Heart right ventricle (tissue), 16 donors: ENCODE measurements at regions not wholly inside any gene's neighbourhood (a gene's known extent, or its start where the extent isn't known, plus 50 kb on each side); places are given as distances from the start of the nearest gene placed in this dataset.

Experiments
- ATAC-seq, 8 donors: fragments of 200-7000 bp; cut with Tn5 transposase; one replicate each; pipeline ENCODE4 v1.9.1; 2020; ENCODE audit warnings: mild to moderate bottlenecking in 8 of 8, moderate library complexity in 8 of 8, moderate number of reproducible peaks in 1 of 8
- DNase-seq, 2 donors: peaks; one replicate each; pipeline ENCODE4 v3.0.0-alpha.2; 2020
- H3K27ac ChIP-seq, 10 donors: fragments of 200-600 bp; sonication (generic) in 2 of 10; one replicate each; pipeline versions ENCODE4 v1.5.0 to v1.8.0; 2020 to 2022; ENCODE audit warnings: mild to moderate bottlenecking in 3 of 10
- H3K27me3 ChIP-seq, 7 donors: fragments of 200-600 bp; one replicate each; pipeline ENCODE4 v1.8.0; 2021 to 2022; ENCODE audit warnings: mild to moderate bottlenecking in 2 of 7
- H3K36me3 ChIP-seq, 9 donors: fragments of 200-600 bp; sonication (generic) in 1 of 9; one replicate each; pipeline versions ENCODE4 v1.5.0 to v1.8.0; 2020 to 2022; ENCODE audit warnings: mild to moderate bottlenecking in 2 of 9
- H3K4me1 ChIP-seq, 9 donors: fragments of 200-600 bp; sonication (generic) in 1 of 9; one replicate each; pipeline versions ENCODE4 v1.5.0 to v1.8.0; 2020 to 2022; ENCODE audit warnings: mild to moderate bottlenecking in 4 of 9
- H3K4me3 ChIP-seq, 10 donors: fragments of 200-600 bp; sonication (generic) in 2 of 10; one replicate each; pipeline versions ENCODE4 v1.5.0 to v1.8.0; 2020 to 2022; ENCODE audit warnings: mild to moderate bottlenecking in 7 of 10, moderate library complexity in 2 of 10
- H3K9me3 ChIP-seq, 11 donors: fragments of 200-600 bp in 10 of 11; sonication (generic) in 2 of 11; one replicate each; pipeline versions ENCODE4 v1.5.0 to v1.8.0; 2013 to 2022; ENCODE audit warnings: mild to moderate bottlenecking in 2 of 11, control low read depth in 1 of 11, moderate library complexity in 1 of 11
- WGBS, 2 donors: extraction: QIAGEN DNeasy Blood & Tissue Kit; methylation state at CpG; one replicate each; pipeline ENCODE4 v1.1.7; 2013; ENCODE audit warnings: inconsistent platforms in 1 of 2; 5-methylcytosine and 5-hydroxymethylcytosine counted together
- intact Hi-C, 10 donors: fragments of 100-400 bp; cut with DNase I; formaldehyde crosslinking; loops; one replicate each; pipeline versions ENCODE4 v1.11.1 to v1.14.2; 2022
- TF ChIP-seq, protein P1 (sequence below), 9 donors: fragments of 200-600 bp; sonication (generic) in 2 of 9; IDR thresholded peaks; one replicate each; pipeline versions ENCODE4 v1.5.0 to v1.8.0; 2021 to 2022; ENCODE audit warnings: antibody characterized with exemption in 9 of 9, mild to moderate bottlenecking in 5 of 9, moderate library complexity in 1 of 9
- donor health status: Arrhythmogenic right ventricular cardiomyopathy.
- donor health status: ischemic (EF 13 %, LVEDD 7.1; RV severe dilation, severe dysfunction).
- donor health status: healthy with polysubstance abuse.
- donor health status: DM: no; HTN: yes; CAD: no.
- donor health status: DM: no; HTN: no; CAD: no.
- donor health status: ischemic (EF 25% LVEDD 6.9; RV normal size, moderate dysfunction).
- donor health status: ischemic (EF 25% LVEDD 5.7; RV mildly dilated, moderate dysfunction).
- donor health status: healthy.
- donor health status: DM: yes; HTN: yes; CAD: no.
- donor health status: Ischemic cardiomyopathy.
- donor health status: ischemic (EF 35%, LVEDD 5.7; RV mildly dilated, moderate dysfunction).
- donor health status: nonischemic (EF 11% LVEDD 7.7; RV severe dilation, severe dysfunction).
- donor health status: DM: yes; HTN: yes; CAD: no.
- donor health status: PGD.
- donor health status: ischemic (EF 29% LVEDD 5.4; RV normal size, mild dysfunction).
- donor health status: nonischemic (EF 23%, LVEDD 6.1; RV moderate dilation, normal function).

GRCh38 chr16:7014756-7015155 is 317.9 kb upstream of the RBFOX1 start:
- H3K27me3 ChIP-seq: no peaks in the 10 kb centered on the region
- 68 to 79% methylated on average over 6 of the region's 6 CpGs for WGBS, 2 donors
- H3K9me3 ChIP-seq: peaks cover 0 to 15% (median 0%) of the 10 kb centered on the region in 11 donors
- DNase-seq (no peak), ATAC-seq (no peak)
- no peaks in the 10 kb centered on the region for H3K4me1 ChIP-seq
- H3K27ac ChIP-seq: no peak overlapping the region
- H3K4me3 ChIP-seq: no peak overlapping the region
- H3K36me3 ChIP-seq: no peaks in the 10 kb centered on the region
- TF ChIP-seq, protein P1, sequence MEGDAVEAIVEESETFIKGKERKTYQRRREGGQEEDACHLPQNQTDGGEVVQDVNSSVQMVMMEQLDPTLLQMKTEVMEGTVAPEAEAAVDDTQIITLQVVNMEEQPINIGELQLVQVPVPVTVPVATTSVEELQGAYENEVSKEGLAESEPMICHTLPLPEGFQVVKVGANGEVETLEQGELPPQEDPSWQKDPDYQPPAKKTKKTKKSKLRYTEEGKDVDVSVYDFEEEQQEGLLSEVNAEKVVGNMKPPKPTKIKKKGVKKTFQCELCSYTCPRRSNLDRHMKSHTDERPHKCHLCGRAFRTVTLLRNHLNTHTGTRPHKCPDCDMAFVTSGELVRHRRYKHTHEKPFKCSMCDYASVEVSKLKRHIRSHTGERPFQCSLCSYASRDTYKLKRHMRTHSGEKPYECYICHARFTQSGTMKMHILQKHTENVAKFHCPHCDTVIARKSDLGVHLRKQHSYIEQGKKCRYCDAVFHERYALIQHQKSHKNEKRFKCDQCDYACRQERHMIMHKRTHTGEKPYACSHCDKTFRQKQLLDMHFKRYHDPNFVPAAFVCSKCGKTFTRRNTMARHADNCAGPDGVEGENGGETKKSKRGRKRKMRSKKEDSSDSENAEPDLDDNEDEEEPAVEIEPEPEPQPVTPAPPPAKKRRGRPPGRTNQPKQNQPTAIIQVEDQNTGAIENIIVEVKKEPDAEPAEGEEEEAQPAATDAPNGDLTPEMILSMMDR (IDR thresholded peaks at IDR 0.05): no peak
- intact Hi-C loops: no loop called here

DNA sequence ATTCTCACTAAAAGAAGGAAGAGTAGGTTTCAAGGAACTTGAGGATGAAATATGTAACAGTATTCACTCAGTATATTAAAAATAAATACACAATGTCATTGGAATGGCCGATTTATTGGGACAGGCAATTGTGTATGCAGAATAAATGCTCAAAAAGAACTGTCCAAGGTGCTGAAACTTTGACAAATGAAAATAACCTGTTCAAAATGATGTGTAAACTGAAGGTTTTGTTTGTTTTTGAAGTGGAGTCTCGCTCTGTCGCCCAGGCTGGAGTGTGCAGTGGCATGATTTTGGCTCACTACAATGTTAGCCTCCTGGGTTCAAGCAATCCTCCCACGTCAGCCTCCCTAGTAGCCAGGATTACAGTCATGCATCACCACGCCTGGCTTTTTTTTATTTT is 318.7 kb upstream of the RBFOX1 start:
- H3K4me1 ChIP-seq: no peaks in the 10 kb centered on the region
- intact Hi-C loops: no loop called here
- H3K9me3 ChIP-seq: peaks cover 0 to 21% (median 0%) of the 10 kb centered on the region in 11 donors
- no peak overlapping the region for H3K4me3 ChIP-seq
- no peak overlapping the region for H3K27ac ChIP-seq
- 48% methylated on average over 5 of the region's 5 CpGs for WGBS, 2 donors
- H3K36me3 ChIP-seq: no peaks in the 10 kb centered on the region
- ATAC-seq (no peak), DNase-seq (no peak)
- no peaks in the 10 kb centered on the region for H3K27me3 ChIP-seq
- TF ChIP-seq, protein P1 (IDR thresholded peaks at IDR 0.05): no peak

DNA sequence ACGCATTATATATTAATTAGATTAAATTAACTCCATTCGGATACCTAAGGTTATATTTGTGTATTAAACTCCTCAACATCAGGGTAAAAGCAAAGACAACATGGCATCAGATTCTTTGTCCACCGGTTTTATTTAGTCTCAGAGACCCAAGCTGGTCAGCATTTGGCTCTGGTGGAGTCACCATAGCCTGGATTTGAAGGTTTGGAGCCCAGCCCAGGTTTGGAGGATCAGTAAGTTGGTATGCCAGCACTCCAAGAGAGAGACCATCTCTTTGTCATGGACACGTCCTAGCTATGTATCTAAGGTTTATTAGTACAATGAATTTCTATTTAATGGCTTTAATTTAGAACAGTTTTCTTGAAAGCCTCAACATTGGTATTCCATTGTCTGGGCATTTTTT is 328.4 kb upstream of the RBFOX1 start:
- Histone ChIP-seq H3K27me3 (no peaks in the 10 kb centered on the region), H3K36me3 (no peaks in the 10 kb centered on the region), H3K4me1 (no peaks in the 10 kb centered on the region), H3K27ac (no peak overlapping the region), H3K9me3 (peaks cover 0 to 17% (median 0%) of the 10 kb centered on the region in 11 donors), H3K4me3 (no peak overlapping the region)
- 60 to 66% methylated on average over 4 of the region's 4 CpGs for WGBS, 2 donors
- intact Hi-C loops: no loop called here
- DNase-seq (no peak), ATAC-seq (no peak)
- TF ChIP-seq, protein P1 (IDR thresholded peaks at IDR 0.05): no peak

GRCh38 chr16:6993544-6993943 is 339.1 kb upstream of the RBFOX1 start:
- peaks cover 0 to 14% (median 0%) of the 10 kb centered on the region in 11 donors for H3K9me3 ChIP-seq
- DNase-seq (no peak), ATAC-seq (no peak)
- no peaks in the 10 kb centered on the region for H3K36me3 ChIP-seq
- 49 to 57% methylated on average over 4 of the region's 4 CpGs for WGBS, 2 donors
- no peaks in the 10 kb centered on the region for H3K4me1 ChIP-seq
- no peak overlapping the region for H3K27ac ChIP-seq
- H3K27me3 ChIP-seq: no peaks in the 10 kb centered on the region
- TF ChIP-seq, protein P1 (IDR thresholded peaks at IDR 0.05): no peak
- intact Hi-C loops: no loop called here
- H3K4me3 ChIP-seq: no peak overlapping the region
